K562 (cell line): ENCODE measurements at regions not wholly inside any gene's neighbourhood (a gene's known extent, or its start where the extent isn't known, plus 50 kb on each side); places are given as distances from the start of the nearest gene placed in this dataset.
A peak's percentile ranks its signal among the peaks of the same experiment; 100 is the strongest.

ENCODE experiments used
- ATAC-seq: fragments of 200-7000 bp; cut with Tn5 transposase; 3 replicates; pipeline ENCODE4 v1.9.1; 2020; ENCODE audit warnings: moderate library complexity
- BruUV-seq: library from RNA; stranded (reverse); fragments of 400-500 nt; replicated peaks from 2 replicates; lab custom pipeline; 2021; lab: Mats Ljungman, UMichigan
- CTCF ChIA-PET: fragments of 300-600 bp; formaldehyde crosslinking; extraction: SDS; loops from one replicate; lab custom pipeline; 2021; ENCODE audit warnings: low intra/inter-chr PET ratio; lab: Yijun Ruan, JAX
- POLR2A ChIA-PET: fragments of 300-600, 350-650 bp; sonication (Branson Sonifier 250); formaldehyde crosslinking; extraction: SDS; loops from one replicate; lab custom pipeline; 2021; ENCODE audit warnings: antibody characterized with exemption, inconsistent platforms; lab: Yijun Ruan, JAX
- DNase-seq, 4 experiments: peaks; one replicate each; pipeline versions ENCODE4 v3.0.0 to v3.0.0-alpha.2; 2011 to 2018; ENCODE audit warnings: low spot score in 3 of 4, mixed read lengths in 3 of 4; ENCODE audit errors: extremely low read depth in 1 of 4
- FAIRE-seq: peaks from 2 replicates; lab custom pipeline; 2011; peaks lifted over from hg19 to GRCh38; lab: Jason Lieb, UNC
- H2AFZ ChIP-seq: 2 replicates; pipeline ENCODE4 v1.6.0; 2011; ENCODE audit warnings: low read depth, low read length, control low read depth, inconsistent platforms
- H3K27ac ChIP-seq: fragments of 200-600 bp; 3 replicates; pipeline ENCODE4 v1.8.0; 2011; ENCODE audit warnings: low read depth, mild to moderate bottlenecking, control low read depth, inconsistent platforms, low read length, moderate library complexity, mixed read lengths; ENCODE audit errors: extremely low read depth
- H3K27me3 ChIP-seq, 2 experiments: fragments of 300-600 bp in 1 of 2; 2 replicates in 1 of 2; 3 replicates in 1 of 2; pipeline versions ENCODE4 v1.6.0 to v1.8.0; 2011; ENCODE audit warnings: inconsistent platforms in 2 of 2, low read length in 2 of 2, mild to moderate bottlenecking in 1 of 2, mixed read lengths in 1 of 2, moderate library complexity in 1 of 2; ENCODE audit not compliant: control insufficient read depth in 2 of 2, insufficient read depth in 2 of 2
- H3K36me3 ChIP-seq: fragments of 300-600 bp; 3 replicates; pipeline ENCODE4 v1.8.0; 2011; ENCODE audit warnings: mild to moderate bottlenecking, low read length, inconsistent platforms; ENCODE audit not compliant: control insufficient read depth, insufficient read depth
- H3K4me1 ChIP-seq, 2 experiments: fragments of 200-600 bp in 1 of 2; replicated peaks in 1 of 2; 2 replicates in 1 of 2; 3 replicates in 1 of 2; pipeline versions ENCODE4 v1.5.1 to v1.8.0; 2011; ENCODE audit warnings: inconsistent platforms in 2 of 2, low read length in 2 of 2, mild to moderate bottlenecking in 1 of 2, mixed read lengths in 1 of 2, moderate library complexity in 1 of 2; ENCODE audit not compliant: control insufficient read depth in 2 of 2, insufficient read depth in 2 of 2
- H3K4me2 ChIP-seq: 2 replicates; pipeline ENCODE4 v1.6.1; 2011; ENCODE audit warnings: low read length, control low read depth, inconsistent platforms, mixed read lengths; ENCODE audit not compliant: insufficient read depth
- H3K4me3 ChIP-seq: fragments of 200-600 bp; sonication (generic), shearing (Covaris generic); 2 replicates; pipeline ENCODE4 v1.5.1; 2016; ENCODE audit warnings: control low read depth, inconsistent platforms
- H3K79me2 ChIP-seq: fragments of 200-600 bp; 3 replicates; pipeline ENCODE4 v1.8.0; 2011; ENCODE audit warnings: low read length, inconsistent platforms; ENCODE audit not compliant: control insufficient read depth, insufficient read depth
- H3K9ac ChIP-seq, 2 experiments: 2 replicates each; pipeline versions ENCODE4 v1.6.0 to v1.6.1; 2011; ENCODE audit warnings: low read depth in 2 of 2, low read length in 2 of 2, control low read depth in 1 of 2, inconsistent platforms in 1 of 2, mild to moderate bottlenecking in 1 of 2, mixed read lengths in 1 of 2; ENCODE audit not compliant: insufficient read depth in 1 of 2
- H3K9me1 ChIP-seq: one replicate; pipeline ENCODE4 v1.6.0; 2011; ENCODE audit warnings: inconsistent platforms, mild to moderate bottlenecking, low read length, moderate library complexity; ENCODE audit not compliant: control insufficient read depth, insufficient read depth
- H3K9me3 ChIP-seq: replicated peaks from 2 replicates; pipeline ENCODE4 v1.5.1; 2011; ENCODE audit warnings: low read depth, low read length, inconsistent platforms; ENCODE audit not compliant: control insufficient read depth, insufficient read depth
- H4K20me1 ChIP-seq: replicated peaks from 2 replicates; pipeline ENCODE4 v1.6.1; 2011; ENCODE audit warnings: low read length, inconsistent platforms, mixed read lengths; ENCODE audit not compliant: control insufficient read depth, insufficient read depth
- BRF2 ChIP-seq: IDR thresholded peaks from 3 replicates; pipeline ENCODE4 v1.6.1; 2011; ENCODE audit warnings: borderline replicate concordance, mild to moderate bottlenecking; ENCODE audit not compliant: insufficient read length, insufficient read depth
- ETS2 ChIP-seq: IDR thresholded peaks from 2 replicates; pipeline ENCODE4 v1.6.1; 2016; ENCODE audit warnings: borderline replicate concordance, missing genetic modification characterization, mild to moderate bottlenecking, moderate library complexity, missing compliant biosample characterization; ENCODE audit not compliant: poor library complexity, severe bottlenecking
- ETV5 ChIP-seq: sonication (generic); formaldehyde crosslinking; IDR thresholded peaks from 2 replicates; pipeline ENCODE4 v1.4.0; 2020; ENCODE audit warnings: low read depth, mild to moderate bottlenecking, missing genetic modification reagents
- FOSL1 ChIP-seq: fragments of 200-800 bp; sonication (Bioruptor generic); conservative IDR thresholded peaks from 2 replicates; pipeline ENCODE4 v1.6.1; 2016; ENCODE audit warnings: missing genetic modification characterization, missing compliant biosample characterization
- KDM5B ChIP-seq: fragments of 200-600 bp; sonication (generic); IDR thresholded peaks from 2 replicates; pipeline ENCODE4 v1.6.1; 2012; ENCODE audit warnings: low read depth, mild to moderate bottlenecking, moderate library complexity, low read length, control low read depth, inconsistent platforms; ENCODE audit not compliant: insufficient replicate concordance
- MTA2 ChIP-seq: fragments of 450-650 bp; IDR thresholded peaks from 2 replicates; pipeline ENCODE4 v1.6.1; 2016; ENCODE audit warnings: low read depth
- MYC ChIP-seq, 2 experiments: fragments of 250-450 bp in 1 of 2; sonication (Bioruptor Pico) in 1 of 2; IDR thresholded peaks; 2 replicates each; pipeline versions ENCODE4 v1.5.1 to v1.6.1; 2012 to 2021; ENCODE audit warnings: low read depth in 2 of 2, borderline replicate concordance in 1 of 2, improper control_type of control experiment in 1 of 2, low read length in 1 of 2, mild to moderate bottlenecking in 1 of 2, moderate library complexity in 1 of 2
- RBM39 ChIP-seq: fragments of 200-400 bp; formaldehyde crosslinking; optimal IDR thresholded peaks from 2 replicates; pipeline ENCODE3; 2018; ENCODE audit warnings: low read depth, low read length
- SOX6 ChIP-seq: fragments of 450-650 bp; IDR thresholded peaks from 2 replicates; pipeline ENCODE4 v1.6.1; 2014; ENCODE audit warnings: mild to moderate bottlenecking
- VEZF1 ChIP-seq: fragments of 200-800 bp; sonication (Bioruptor generic); IDR thresholded peaks from 2 replicates; pipeline ENCODE4 v1.6.1; 2017; ENCODE audit warnings: missing genetic modification characterization, missing compliant biosample characterization
- WGBS: fragments of 100-300 bp; shearing (Covaris generic); methylation state at CpG from one replicate; pipeline ENCODE4 v1.1.6; 2016; ENCODE audit warnings: low coverage, mixed read lengths; ENCODE audit not compliant: insufficient coverage; ENCODE audit errors: missing lambda C conversion rate; 5-methylcytosine and 5-hydroxymethylcytosine counted together
- in situ Hi-C: fragments of 300-500 bp; cut with MboI; formaldehyde crosslinking; loops from 4 replicates; pipeline ENCODE4 v1.15.0; 2018; ENCODE audit warnings: inconsistent platforms, mixed read lengths
- intact Hi-C: fragments of 100-400 bp; cut with micrococcal nuclease; formaldehyde crosslinking; loops from 2 replicates; pipeline ENCODE4 v1.14.2; 2022
- TF ChIP-seq, protein P1 (sequence below): IDR thresholded peaks from 3 replicates; pipeline ENCODE4 v1.6.1; 2011; ENCODE audit warnings: borderline replicate concordance, mild to moderate bottlenecking, moderate library complexity; ENCODE audit not compliant: insufficient read length; ENCODE audit errors: extremely low read depth

DNA sequence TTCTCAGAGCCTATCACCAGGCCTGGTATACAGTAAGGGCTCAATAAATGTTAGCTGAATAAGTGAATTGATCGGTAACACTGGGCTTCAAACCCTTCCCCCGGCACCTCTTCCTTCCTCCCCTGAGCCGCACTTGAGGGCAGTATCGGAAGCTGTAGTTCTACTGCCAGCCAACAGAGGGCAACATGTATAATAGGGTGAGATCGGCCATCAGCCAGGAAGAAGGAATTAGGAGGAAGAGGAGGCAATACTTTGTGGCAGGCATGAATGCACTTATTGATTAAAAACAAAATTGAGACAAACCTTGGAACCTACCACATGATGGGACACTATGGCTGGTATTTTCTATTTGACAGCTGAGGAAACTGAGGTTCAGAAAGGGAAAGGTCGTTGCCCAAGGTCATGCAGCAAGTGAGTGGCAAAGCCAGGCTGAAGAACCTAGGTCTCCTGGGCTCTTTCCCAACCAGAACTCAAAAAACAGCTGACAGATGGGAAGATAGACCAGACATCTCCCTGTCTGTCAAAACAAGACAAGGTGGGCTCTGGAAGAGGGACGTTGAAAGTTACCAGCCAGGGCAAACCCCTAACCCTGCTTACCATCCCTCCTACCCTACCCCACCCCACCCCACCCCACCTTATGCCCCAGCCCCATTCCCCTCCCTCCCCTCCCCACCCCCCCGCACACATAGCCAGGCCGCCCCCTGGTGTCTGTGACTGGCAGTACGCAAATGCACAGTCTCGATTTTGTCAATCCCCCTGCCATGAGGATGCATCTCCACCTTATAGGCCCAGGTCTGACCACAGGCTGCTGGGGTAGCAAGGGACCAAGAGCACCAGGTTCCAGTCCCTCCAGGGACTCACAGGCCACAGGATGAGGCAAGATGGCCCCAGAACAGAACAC is 107.3 kb upstream of the RUNX3 start:
- Histone ChIP-seq H3K4me1 (peaks cover 0 to 7% of the 10 kb centered on the region in 2 experiments; a peak in 2 of 5 replicates), H3K4me2 (0 out of 2 replicates have a peak overlapping the region, but pooled peaks have one; percentile 2), H3K9ac (peak overlapping the region in 1 of 2 experiments; percentile 6; a peak in 1 of 4 replicates), H3K36me3 (no peaks in the 10 kb centered on the region), H3K27me3 (peaks cover 3 to 58% of the 10 kb centered on the region in 2 experiments; a peak in 4 of 5 replicates), H4K20me1 (peaks cover 9% of the 10 kb centered on the region; the same call in 1 of the 2 replicates), H2AFZ (no peak overlapping the region), H3K9me3 (no peaks in the 10 kb centered on the region), H3K9me1 (no peaks in the 10 kb centered on the region), H3K4me3 (no peak overlapping the region), H3K27ac (no peak overlapping the region), H3K79me2 (no peaks in the 10 kb centered on the region)
- no TSS peak for BruUV-seq
- CTCF ChIA-PET, result interaction anchor here (0.6 to 2.7 kb wide), 8 partner anchors 9 to 190 kb away, joined by 4 to 20 read pairs (median 7); no protein-coding TSS in a partner anchor
- POLR2A ChIA-PET, result interaction anchor here (0.7 to 1.3 kb wide), 3 partner anchors 30 to 105 kb away, joined by 3 read pairs; no protein-coding TSS in a partner anchor
- in situ Hi-C loops (no loop called here), intact Hi-C loops (loop anchor here (1.0 to 5.0 kb wide), 3 partner anchors 64 to 188 kb away; partner anchors contain the start of gene RUNX3)
- 2% methylated on average over 8 of the region's 11 CpGs for WGBS
- peak; percentile 85 for ATAC-seq
- DNase-seq, result peak; percentile 66 to 82 (median 80)
- peak; percentile 92 for FAIRE-seq
- TF ChIP-seq ETS2 (tag) (no peak), BRF2 (no peak), VEZF1 (CRISPR knock-in tag) (peak; percentile 77), FOSL1 (tag) (no peak), KDM5B (no peak), MYC (IDR thresholded peaks at IDR 0.05; ENCODE audit: low read depth, low read length) (no peak), MYC (CRISPR knock-in tag; IDR thresholded peaks at IDR 0.05; ENCODE audit: borderline replicate concordance, low read depth) (no peak), MTA2 (no peak), ETV5 (no peak), SOX6 (0 out of 2 replicates have a peak, but pooled peaks have one; percentile 33), RBM39 (no peak)
- TF ChIP-seq, protein P1, sequence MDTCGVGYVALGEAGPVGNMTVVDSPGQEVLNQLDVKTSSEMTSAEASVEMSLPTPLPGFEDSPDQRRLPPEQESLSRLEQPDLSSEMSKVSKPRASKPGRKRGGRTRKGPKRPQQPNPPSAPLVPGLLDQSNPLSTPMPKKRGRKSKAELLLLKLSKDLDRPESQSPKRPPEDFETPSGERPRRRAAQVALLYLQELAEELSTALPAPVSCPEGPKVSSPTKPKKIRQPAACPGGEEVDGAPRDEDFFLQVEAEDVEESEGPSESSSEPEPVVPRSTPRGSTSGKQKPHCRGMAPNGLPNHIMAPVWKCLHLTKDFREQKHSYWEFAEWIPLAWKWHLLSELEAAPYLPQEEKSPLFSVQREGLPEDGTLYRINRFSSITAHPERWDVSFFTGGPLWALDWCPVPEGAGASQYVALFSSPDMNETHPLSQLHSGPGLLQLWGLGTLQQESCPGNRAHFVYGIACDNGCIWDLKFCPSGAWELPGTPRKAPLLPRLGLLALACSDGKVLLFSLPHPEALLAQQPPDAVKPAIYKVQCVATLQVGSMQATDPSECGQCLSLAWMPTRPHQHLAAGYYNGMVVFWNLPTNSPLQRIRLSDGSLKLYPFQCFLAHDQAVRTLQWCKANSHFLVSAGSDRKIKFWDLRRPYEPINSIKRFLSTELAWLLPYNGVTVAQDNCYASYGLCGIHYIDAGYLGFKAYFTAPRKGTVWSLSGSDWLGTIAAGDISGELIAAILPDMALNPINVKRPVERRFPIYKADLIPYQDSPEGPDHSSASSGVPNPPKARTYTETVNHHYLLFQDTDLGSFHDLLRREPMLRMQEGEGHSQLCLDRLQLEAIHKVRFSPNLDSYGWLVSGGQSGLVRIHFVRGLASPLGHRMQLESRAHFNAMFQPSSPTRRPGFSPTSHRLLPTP, result no peak
